Astrocyte (in vitro differentiated cells and primary cell): ENCODE measurements at regions not wholly inside any gene's neighbourhood (a gene's known extent, or its start where the extent isn't known, plus 50 kb on each side); places are given as distances from the start of the nearest gene placed in this dataset.

Experiments
- DNase-seq: peaks from one replicate; pipeline ENCODE4 v3.0.0-alpha.2; 2010; ENCODE audit warnings: low read depth
- FAIRE-seq: peaks from 2 replicates; lab custom pipeline; 2011; peaks lifted over from hg19 to GRCh38; lab: Jason Lieb, UNC
- H2AFZ ChIP-seq: 2 replicates; pipeline ENCODE4 v1.6.0; 2012; ENCODE audit warnings: low read depth, low read length, inconsistent platforms
- H3K27ac ChIP-seq: 2 replicates; pipeline ENCODE4 v1.5.1; 2011; ENCODE audit warnings: low read depth, low read length, inconsistent platforms
- H3K27me3 ChIP-seq: 2 replicates; pipeline ENCODE4 v1.6.0; 2011; ENCODE audit warnings: low read length, inconsistent platforms; ENCODE audit not compliant: insufficient read depth
- H3K36me3 ChIP-seq: 2 replicates; pipeline ENCODE4 v1.5.1; 2011; ENCODE audit warnings: low read length, inconsistent platforms; ENCODE audit not compliant: insufficient read depth
- H3K4me1 ChIP-seq: 2 replicates; pipeline ENCODE4 v1.5.1; 2011; ENCODE audit warnings: low read length, inconsistent platforms; ENCODE audit not compliant: insufficient read depth
- H3K4me2 ChIP-seq: 2 replicates; pipeline ENCODE4 v1.6.0; 2012; ENCODE audit warnings: low read length, inconsistent platforms
- H3K4me3 ChIP-seq: 2 replicates; pipeline ENCODE4 v1.5.1; 2011; ENCODE audit warnings: low read depth, mild to moderate bottlenecking, low read length, inconsistent platforms; ENCODE audit not compliant: insufficient read depth
- H3K79me2 ChIP-seq: 2 replicates; pipeline ENCODE4 v1.6.0; 2012; ENCODE audit warnings: mild to moderate bottlenecking, low read length, inconsistent platforms; ENCODE audit not compliant: insufficient read depth
- H3K9ac ChIP-seq: 2 replicates; pipeline ENCODE4 v1.6.0; 2012; ENCODE audit warnings: mild to moderate bottlenecking, low read length, inconsistent platforms
- H3K9me3 ChIP-seq: 2 replicates; pipeline ENCODE4 v1.5.1; 2012; ENCODE audit warnings: low read depth, mild to moderate bottlenecking, low read length, inconsistent platforms; ENCODE audit not compliant: insufficient read depth
- H4K20me1 ChIP-seq: 2 replicates; pipeline ENCODE4 v1.6.0; 2012; ENCODE audit warnings: low read length, inconsistent platforms; ENCODE audit not compliant: insufficient read depth
- H3K27ac Mint-ChIP-seq: one replicate; pipeline ENCODE4 v1.8.0; 2021; ENCODE audit warnings: mild to moderate bottlenecking, mixed read lengths; ENCODE audit not compliant: unreplicated experiment
- H3K27me3 Mint-ChIP-seq: one replicate; pipeline ENCODE4 v1.8.0; 2021; ENCODE audit warnings: low read depth, mixed read lengths; ENCODE audit not compliant: unreplicated experiment
- H3K36me3 Mint-ChIP-seq: one replicate; pipeline ENCODE4 v1.8.0; 2021; ENCODE audit warnings: low read depth, mixed read lengths; ENCODE audit not compliant: unreplicated experiment
- H3K4me1 Mint-ChIP-seq: one replicate; pipeline ENCODE4 v1.8.0; 2021; ENCODE audit warnings: low read depth, mixed read lengths; ENCODE audit not compliant: unreplicated experiment
- H3K4me3 Mint-ChIP-seq: one replicate; pipeline ENCODE4 v1.8.0; 2021; ENCODE audit warnings: mild to moderate bottlenecking, moderate library complexity, mixed read lengths; ENCODE audit not compliant: unreplicated experiment
- H3K9me3 Mint-ChIP-seq: one replicate; pipeline ENCODE4 v1.8.0; 2021; ENCODE audit warnings: mild to moderate bottlenecking, mixed read lengths; ENCODE audit not compliant: unreplicated experiment
- CTCF ChIP-seq: IDR thresholded peaks from 2 replicates; pipeline ENCODE4 v1.5.1; 2011; ENCODE audit warnings: low read depth, mild to moderate bottlenecking, inconsistent platforms, low read length, moderate library complexity; ENCODE audit not compliant: insufficient read depth
- EZH2 ChIP-seq: IDR thresholded peaks from 2 replicates; pipeline ENCODE4 v1.6.1; 2012; ENCODE audit warnings: mild to moderate bottlenecking, low read length, inconsistent platforms; ENCODE audit not compliant: insufficient read depth

- H3K4me1 Mint-ChIP-seq = no peaks in the 10 kb centered on the region
- Histone ChIP-seq H3K9ac (no peak overlapping the region), H3K27ac (no peak overlapping the region), H3K27me3 (no peaks in the 10 kb centered on the region), H3K79me2 (no peaks in the 10 kb centered on the region), H3K36me3 (no peaks in the 10 kb centered on the region), H2AFZ (no peak overlapping the region), H3K4me2 (no peak overlapping the region), H3K9me3 (no peaks in the 10 kb centered on the region), H4K20me1 (no peaks in the 10 kb centered on the region), H3K4me1 (no peaks in the 10 kb centered on the region), H3K4me3 (no peak overlapping the region)
- TF ChIP-seq CTCF (no peak), EZH2 (no peak)
- no peak overlapping the region for H3K27ac Mint-ChIP-seq
- DNase-seq (no peak), FAIRE-seq (no peak)
- H3K27me3 Mint-ChIP-seq = peaks cover 7% of the 10 kb centered on the region
- H3K36me3 Mint-ChIP-seq = no peaks in the 10 kb centered on the region
- H3K9me3 Mint-ChIP-seq = no peaks in the 10 kb centered on the region
- H3K4me3 Mint-ChIP-seq = no peak overlapping the region
Measured at GRCh38 chr2:107133412-107133811, 247.4 kb upstream of the ST6GAL2 start.

- no peak for FAIRE-seq
- H3K27me3 ChIP-seq = no peaks in the 10 kb centered on the region
Measured at GRCh38 chr2:107136733-107137132, 250.8 kb upstream of the ST6GAL2 start.

More at GRCh38 chr2:107136733-107137132, 250.8 kb upstream of the ST6GAL2 start:
- Histone ChIP-seq H3K79me2 (no peaks in the 10 kb centered on the region), H3K27ac (no peak overlapping the region), H3K4me3 (no peak overlapping the region), H3K4me1 (no peaks in the 10 kb centered on the region), H3K9me3 (no peaks in the 10 kb centered on the region), H3K9ac (no peak overlapping the region), H3K4me2 (no peak overlapping the region), H2AFZ (no peak overlapping the region), H3K36me3 (no peaks in the 10 kb centered on the region), H4K20me1 (no peaks in the 10 kb centered on the region)
- no peak overlapping the region for H3K4me3 Mint-ChIP-seq
- H3K4me1 Mint-ChIP-seq = no peaks in the 10 kb centered on the region
- H3K36me3 Mint-ChIP-seq = no peaks in the 10 kb centered on the region
- no peak overlapping the region for H3K27ac Mint-ChIP-seq
- peaks cover 2% of the 10 kb centered on the region for H3K9me3 Mint-ChIP-seq
- TF ChIP-seq EZH2 = no peak
- TF ChIP-seq CTCF = no peak
- DNase-seq = no peak
- peaks cover 12% of the 10 kb centered on the region for H3K27me3 Mint-ChIP-seq
